Panc1 (cell line): ENCODE measurements at regions not wholly inside any gene's neighbourhood (a gene's known extent, or its start where the extent isn't known, plus 50 kb on each side); places are given as distances from the start of the nearest gene placed in this dataset.

Experiments
- POLR2AphosphoS5 ChIP-seq: IDR thresholded peaks from 2 replicates; pipeline ENCODE4 v1.6.1; 2012; ENCODE audit warnings: mild to moderate bottlenecking, low read depth, low read length, moderate library complexity
- SIN3A ChIP-seq: IDR thresholded peaks from 2 replicates; pipeline ENCODE4 v1.6.1; 2012; ENCODE audit warnings: low read depth, mild to moderate bottlenecking, low read length, moderate library complexity, borderline replicate concordance; ENCODE audit not compliant: insufficient read depth
- TCF7L2 ChIP-seq: IDR thresholded peaks from 2 replicates; pipeline ENCODE4 v1.6.1; 2011; ENCODE audit warnings: mild to moderate bottlenecking, low read depth, low read length, inconsistent platforms
- TF ChIP-seq, protein P1 (sequence below): fragments of 450-650 bp; IDR thresholded peaks from 2 replicates; pipeline ENCODE4 v1.5.1; 2017; ENCODE audit warnings: mild to moderate bottlenecking
- TF ChIP-seq, protein P2 (sequence below), 2 experiments: IDR thresholded peaks; 2 replicates each; pipeline ENCODE4 v1.6.1; 2011 to 2012; ENCODE audit warnings: low read depth in 2 of 2, control low read depth in 1 of 2, low read length in 1 of 2, mild to moderate bottlenecking in 1 of 2, moderate library complexity in 1 of 2; ENCODE audit not compliant: insufficient read depth in 1 of 2

GRCh38 chr6:140101367-140101766 lies 726.9 kb upstream of the CITED2 start:
- TF ChIP-seq, protein P1, sequence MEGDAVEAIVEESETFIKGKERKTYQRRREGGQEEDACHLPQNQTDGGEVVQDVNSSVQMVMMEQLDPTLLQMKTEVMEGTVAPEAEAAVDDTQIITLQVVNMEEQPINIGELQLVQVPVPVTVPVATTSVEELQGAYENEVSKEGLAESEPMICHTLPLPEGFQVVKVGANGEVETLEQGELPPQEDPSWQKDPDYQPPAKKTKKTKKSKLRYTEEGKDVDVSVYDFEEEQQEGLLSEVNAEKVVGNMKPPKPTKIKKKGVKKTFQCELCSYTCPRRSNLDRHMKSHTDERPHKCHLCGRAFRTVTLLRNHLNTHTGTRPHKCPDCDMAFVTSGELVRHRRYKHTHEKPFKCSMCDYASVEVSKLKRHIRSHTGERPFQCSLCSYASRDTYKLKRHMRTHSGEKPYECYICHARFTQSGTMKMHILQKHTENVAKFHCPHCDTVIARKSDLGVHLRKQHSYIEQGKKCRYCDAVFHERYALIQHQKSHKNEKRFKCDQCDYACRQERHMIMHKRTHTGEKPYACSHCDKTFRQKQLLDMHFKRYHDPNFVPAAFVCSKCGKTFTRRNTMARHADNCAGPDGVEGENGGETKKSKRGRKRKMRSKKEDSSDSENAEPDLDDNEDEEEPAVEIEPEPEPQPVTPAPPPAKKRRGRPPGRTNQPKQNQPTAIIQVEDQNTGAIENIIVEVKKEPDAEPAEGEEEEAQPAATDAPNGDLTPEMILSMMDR, result no peak
- TF ChIP-seq SIN3A (no peak), POLR2AphosphoS5 (no peak), TCF7L2 (no peak)
- TF ChIP-seq, protein P2, sequence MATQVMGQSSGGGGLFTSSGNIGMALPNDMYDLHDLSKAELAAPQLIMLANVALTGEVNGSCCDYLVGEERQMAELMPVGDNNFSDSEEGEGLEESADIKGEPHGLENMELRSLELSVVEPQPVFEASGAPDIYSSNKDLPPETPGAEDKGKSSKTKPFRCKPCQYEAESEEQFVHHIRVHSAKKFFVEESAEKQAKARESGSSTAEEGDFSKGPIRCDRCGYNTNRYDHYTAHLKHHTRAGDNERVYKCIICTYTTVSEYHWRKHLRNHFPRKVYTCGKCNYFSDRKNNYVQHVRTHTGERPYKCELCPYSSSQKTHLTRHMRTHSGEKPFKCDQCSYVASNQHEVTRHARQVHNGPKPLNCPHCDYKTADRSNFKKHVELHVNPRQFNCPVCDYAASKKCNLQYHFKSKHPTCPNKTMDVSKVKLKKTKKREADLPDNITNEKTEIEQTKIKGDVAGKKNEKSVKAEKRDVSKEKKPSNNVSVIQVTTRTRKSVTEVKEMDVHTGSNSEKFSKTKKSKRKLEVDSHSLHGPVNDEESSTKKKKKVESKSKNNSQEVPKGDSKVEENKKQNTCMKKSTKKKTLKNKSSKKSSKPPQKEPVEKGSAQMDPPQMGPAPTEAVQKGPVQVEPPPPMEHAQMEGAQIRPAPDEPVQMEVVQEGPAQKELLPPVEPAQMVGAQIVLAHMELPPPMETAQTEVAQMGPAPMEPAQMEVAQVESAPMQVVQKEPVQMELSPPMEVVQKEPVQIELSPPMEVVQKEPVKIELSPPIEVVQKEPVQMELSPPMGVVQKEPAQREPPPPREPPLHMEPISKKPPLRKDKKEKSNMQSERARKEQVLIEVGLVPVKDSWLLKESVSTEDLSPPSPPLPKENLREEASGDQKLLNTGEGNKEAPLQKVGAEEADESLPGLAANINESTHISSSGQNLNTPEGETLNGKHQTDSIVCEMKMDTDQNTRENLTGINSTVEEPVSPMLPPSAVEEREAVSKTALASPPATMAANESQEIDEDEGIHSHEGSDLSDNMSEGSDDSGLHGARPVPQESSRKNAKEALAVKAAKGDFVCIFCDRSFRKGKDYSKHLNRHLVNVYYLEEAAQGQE (IDR thresholded peaks at IDR 0.05; ENCODE audit: insufficient read depth in 1 of 2, low read depth in 2 of 2, low read length in 1 of 2), result no peak
